HG02852 (cell line): ENCODE measurements at regions not wholly inside any gene's neighbourhood (a gene's known extent, or its start where the extent isn't known, plus 50 kb on each side); places are given as distances from the start of the nearest gene placed in this dataset.
"Not testable (repeated sequence)": the region's sequence is repeated elsewhere in the genome, so short reads cannot be mapped to it uniquely, and the experiment has no call there.

Experiments
- ATAC-seq: cut with Tn5 transposase; IDR thresholded peaks from one replicate; pipeline ENCODE4 v1.9.1; 2021; ENCODE audit warnings: mild to moderate bottlenecking, moderate library complexity; ENCODE audit not compliant: unreplicated experiment

- no peak for ATAC-seq
Measured at GRCh38 chr6:102994866-102995265, 1601.4 kb downstream of the GRIK2 start.

GRCh38 chr6:102986086-102986485 lies 1592.6 kb downstream of the GRIK2 start:
- peak; percentile 83 for ATAC-seq

- no peak for ATAC-seq
Measured at GRCh38 chr6:102984357-102984756, 1590.8 kb downstream of the GRIK2 start.

- no peak for ATAC-seq
Measured at GRCh38 chr6:102981490-102982015, 1588.0 kb downstream of the GRIK2 start.

GRCh38 chr6:102980951-102981350 lies 1587.4 kb downstream of the GRIK2 start:
- no peak for ATAC-seq

- ATAC-seq: no peak
Measured at GRCh38 chr6:102961902-102962301, 1568.4 kb downstream of the GRIK2 start.

- no peak for ATAC-seq
Measured at GRCh38 chr6:102950967-102951366, 1557.5 kb downstream of the GRIK2 start.

GRCh38 chr6:102944475-102944874 lies 1551.0 kb downstream of the GRIK2 start:
- no peak for ATAC-seq

GRCh38 chr6:102942206-102942605 lies 1548.7 kb downstream of the GRIK2 start:
- ATAC-seq: no peak

GRCh38 chr6:102936959-102937358 lies 1543.5 kb downstream of the GRIK2 start:
- no peak for ATAC-seq

GRCh38 chr6:102928109-102928508 lies 1534.6 kb downstream of the GRIK2 start:
- ATAC-seq: no peak

- ATAC-seq: no peak
Measured at GRCh38 chr6:102918161-102918560, 1524.7 kb downstream of the GRIK2 start.

- no peak for ATAC-seq
Measured at GRCh38 chr6:102911571-102911970, 1518.1 kb downstream of the GRIK2 start.

- ATAC-seq: not testable (repeated sequence)
Measured at GRCh38 chr6:102910701-102911139, 1517.2 kb downstream of the GRIK2 start.

GRCh38 chr6:102907181-102907580 lies 1513.7 kb downstream of the GRIK2 start:
- no peak for ATAC-seq

- ATAC-seq: no peak
Measured at GRCh38 chr6:102902471-102902870, 1509.0 kb downstream of the GRIK2 start.

GRCh38 chr6:102895683-102896082 lies 1502.2 kb downstream of the GRIK2 start:
- ATAC-seq: no peak

GRCh38 chr6:102885165-102885564 lies 1491.7 kb downstream of the GRIK2 start:
- no peak for ATAC-seq

- no peak for ATAC-seq
Measured at GRCh38 chr6:102853249-102853955, 1459.9 kb downstream of the GRIK2 start.

- ATAC-seq: no peak
Measured at GRCh38 chr6:102848796-102849195, 1455.3 kb downstream of the GRIK2 start.

GRCh38 chr6:102848210-102848609 lies 1454.7 kb downstream of the GRIK2 start:
- no peak for ATAC-seq

GRCh38 chr6:102841060-102841459 lies 1447.6 kb downstream of the GRIK2 start:
- ATAC-seq: no peak

- ATAC-seq: no peak
Measured at GRCh38 chr6:102832021-102832420, 1438.5 kb downstream of the GRIK2 start.
